HG02763 (cell line): ENCODE measurements at regions not wholly inside any gene's neighbourhood (a gene's known extent, or its start where the extent isn't known, plus 50 kb on each side); places are given as distances from the start of the nearest gene placed in this dataset.

Experiments used
- ATAC-seq: cut with Tn5 transposase; IDR thresholded peaks from one replicate; pipeline ENCODE4 v1.9.1; 2021; ENCODE audit warnings: mild to moderate bottlenecking, moderate library complexity; ENCODE audit not compliant: unreplicated experiment

DNA sequence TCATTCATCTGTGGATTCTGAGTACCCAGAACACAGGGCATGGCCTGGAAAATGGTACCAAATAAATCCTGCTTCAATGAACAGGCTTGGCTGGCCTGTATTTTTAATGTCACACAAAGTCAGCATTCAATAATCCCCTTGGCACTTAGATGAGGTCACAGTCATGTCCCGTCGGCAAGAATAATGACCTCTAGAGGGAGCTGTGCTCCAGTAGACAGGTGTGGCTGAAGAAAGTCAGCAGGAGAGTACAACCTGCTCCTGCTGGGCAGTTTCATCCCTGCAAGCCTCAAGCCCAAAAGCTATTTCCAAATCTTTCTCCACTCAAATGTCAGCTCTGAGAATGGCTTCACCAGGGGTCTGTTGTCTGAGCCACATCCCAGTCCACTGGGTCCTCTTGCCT is 404.0 kb upstream of the F9 start:
- ATAC-seq: peak; percentile 54

DNA sequence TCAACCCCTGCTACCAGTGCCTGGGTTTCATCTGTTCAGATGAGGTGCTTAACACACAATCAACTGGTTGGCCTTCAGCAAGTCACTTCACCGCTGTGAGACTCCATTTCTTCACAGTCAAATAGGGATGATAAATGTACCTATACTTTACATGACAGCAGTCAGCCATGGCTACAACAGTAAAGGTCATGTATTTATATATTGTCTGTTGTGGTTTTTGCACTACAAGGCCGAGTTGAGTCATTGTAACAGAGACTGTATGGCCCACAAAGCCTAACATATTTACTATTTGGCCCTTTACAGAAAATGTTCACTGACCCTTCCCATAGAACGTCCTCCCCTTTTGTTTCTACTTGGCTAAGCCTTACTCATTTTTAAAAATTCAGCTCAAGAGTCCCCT is 404.6 kb upstream of the F9 start:
- no peak for ATAC-seq

DNA sequence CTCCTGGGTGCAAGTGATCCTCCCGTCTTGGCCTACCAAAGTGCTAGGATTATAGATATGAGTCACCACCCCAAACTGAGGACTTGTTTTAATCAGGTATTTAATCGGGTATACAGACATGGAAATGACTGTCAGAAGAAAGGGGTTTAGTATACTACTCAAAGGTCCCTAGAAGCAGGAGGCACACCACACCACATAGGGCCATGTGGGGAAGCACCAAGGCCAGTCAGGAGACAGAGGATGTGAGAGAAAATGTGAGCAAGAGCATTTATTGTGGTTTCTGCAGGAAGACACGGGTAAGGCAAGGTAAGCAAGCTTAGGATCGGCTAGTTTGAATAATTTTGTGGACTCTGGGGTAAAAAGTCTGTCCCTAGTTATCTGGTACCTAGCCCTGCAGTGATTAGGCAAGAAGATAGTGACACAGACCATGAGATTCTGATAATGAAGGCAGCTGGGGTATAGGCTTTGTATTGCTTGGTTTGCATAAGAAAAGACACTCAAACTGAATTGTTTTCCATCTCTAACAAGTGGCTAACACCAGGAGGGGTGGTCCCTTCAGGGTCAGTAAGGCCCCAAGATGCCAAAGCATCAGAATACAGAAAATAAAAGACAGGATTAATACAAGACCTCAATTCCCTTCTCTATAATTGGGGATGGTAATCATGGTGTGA is 408.8 kb upstream of the F9 start:
- ATAC-seq: no peak

DNA sequence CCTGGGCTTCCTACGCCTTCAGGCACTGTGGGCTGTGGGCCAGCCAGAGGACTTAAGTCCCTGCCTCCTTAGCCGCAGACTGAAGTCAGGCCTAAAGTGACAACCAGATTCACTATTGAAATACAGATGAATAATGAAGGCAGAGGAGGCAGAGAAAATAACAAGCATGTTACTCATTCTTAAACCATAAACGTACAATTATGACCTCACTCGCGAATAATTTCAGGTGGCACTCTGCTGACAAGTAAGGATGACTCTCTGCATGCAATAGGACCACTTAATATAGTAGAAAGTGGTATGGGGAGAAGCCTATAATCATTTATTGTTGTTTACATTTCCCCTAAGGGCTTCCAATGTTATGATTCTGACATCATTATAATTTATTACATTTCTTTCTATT is 409.2 kb upstream of the FGF13 start:
- no peak for ATAC-seq

DNA sequence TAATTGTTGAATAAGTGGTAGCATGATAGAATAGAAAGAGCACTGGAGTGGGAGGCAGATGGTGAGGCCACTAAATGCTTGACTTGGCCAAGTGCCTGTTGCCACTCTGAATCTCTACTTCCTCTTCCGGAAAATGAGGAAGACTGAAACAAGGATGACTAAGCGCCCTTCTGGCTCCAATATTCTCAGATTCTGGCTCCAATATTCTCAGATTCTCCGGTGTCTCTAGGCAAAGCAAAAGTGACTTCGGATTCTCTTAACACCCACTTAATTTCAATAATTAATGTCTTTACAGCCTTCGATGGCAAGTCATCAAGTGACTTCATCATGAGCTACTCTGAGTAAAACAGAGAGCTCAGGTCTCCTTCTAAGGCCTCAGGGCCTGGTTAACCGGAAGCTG is 402.2 kb upstream of the FGF13 start:
- no peak for ATAC-seq

DNA sequence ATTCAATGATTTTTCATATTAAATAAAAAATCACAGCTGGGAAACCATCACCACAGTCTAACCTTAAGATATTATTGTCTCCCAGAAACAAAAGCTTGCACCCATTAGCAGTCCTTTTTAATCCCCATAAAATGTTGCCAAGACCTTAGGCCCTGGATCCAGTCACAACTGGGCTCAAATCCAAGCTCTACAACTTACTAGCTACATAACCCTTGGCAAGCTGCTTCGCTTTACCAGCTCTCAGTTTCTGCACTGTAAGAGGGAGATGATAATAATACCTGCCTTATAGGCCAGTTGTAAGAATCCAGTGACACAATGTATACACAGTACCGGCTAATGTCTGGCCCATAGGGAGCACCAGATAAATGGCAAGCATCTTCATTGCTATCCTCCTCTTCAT is 400.9 kb upstream of the FGF13 start:
- no peak for ATAC-seq

DNA sequence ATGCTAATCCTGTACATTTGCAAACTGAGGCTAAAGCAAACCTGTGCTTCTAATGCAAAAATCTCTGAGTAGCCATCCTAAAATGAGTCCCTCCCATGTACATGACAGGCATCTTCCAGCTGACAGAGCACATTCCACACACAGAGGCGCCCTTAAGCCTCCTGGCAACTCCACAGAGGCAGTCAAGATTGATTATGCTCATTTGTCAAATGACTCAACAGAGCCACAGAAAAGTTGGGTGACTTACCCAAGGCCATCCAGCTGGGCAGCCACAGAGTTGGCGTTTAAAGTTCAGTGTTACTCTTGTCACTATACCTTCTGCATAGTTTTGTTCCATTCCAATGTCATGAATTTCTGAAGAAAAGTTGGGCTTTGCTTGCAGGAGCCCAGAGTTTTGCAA is 394.6 kb upstream of the FGF13 start:
- ATAC-seq: no peak

DNA sequence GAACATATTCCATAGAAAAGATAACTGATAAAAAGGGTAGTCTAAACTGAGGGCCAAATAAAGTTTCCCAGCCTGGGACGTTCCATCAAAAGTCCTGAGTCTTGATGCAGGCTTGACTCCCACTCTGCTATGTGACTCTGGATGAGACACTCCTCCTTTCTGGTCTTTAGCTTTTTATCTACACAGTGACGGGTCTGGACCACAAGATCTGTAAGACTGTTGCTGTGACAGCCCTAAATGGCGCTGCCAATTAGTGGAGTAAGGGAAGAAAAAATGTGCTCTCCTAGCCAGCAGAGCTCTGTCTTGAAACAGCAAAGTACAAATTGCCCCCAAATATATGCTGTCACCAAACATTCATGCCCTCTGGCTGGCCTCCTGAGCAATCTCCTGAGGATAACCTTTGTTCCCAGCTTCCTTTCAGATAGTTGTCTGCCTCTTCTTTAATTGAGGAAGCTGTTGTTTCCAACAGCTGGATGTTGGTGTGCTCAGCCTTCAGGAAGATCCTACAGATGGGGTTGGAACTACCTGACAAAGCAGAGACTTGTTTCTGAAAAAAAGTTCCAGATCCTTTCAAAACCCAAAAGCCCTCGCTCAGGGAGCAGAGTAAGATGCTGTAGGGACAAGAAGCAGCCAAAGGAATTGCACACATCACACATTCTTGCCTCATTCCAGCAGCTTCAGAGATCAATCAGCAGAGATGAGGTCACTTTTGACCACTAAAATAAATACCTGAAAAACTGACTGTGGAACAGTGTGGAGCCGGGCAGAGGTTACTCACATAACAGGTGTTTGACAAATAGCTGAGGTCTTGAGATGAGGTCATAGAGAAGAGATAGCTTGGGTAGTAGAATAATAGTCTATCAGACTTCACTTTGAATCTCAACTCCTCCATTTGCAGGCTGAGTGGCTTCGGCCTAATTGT is 383.4 kb upstream of the FGF13 start:
- no peak for ATAC-seq

DNA sequence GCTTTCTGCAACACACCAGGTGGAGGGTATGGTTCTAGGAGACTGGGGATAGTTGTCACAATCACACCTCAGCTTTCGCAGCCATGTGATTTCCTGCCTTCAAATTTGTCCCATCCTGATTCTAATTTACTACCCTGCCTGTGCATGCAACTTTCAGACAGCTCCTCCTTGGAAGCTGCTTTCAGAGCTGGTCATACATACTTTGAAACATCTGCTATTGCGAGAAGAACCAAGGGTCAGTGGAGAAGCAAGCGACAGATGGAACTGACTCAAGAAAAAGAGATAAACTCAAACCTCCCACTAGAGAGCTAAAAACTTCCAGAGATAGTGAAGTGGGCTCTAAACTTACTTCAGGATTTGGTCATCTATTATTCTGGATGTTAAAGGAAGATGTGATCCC is 381.7 kb upstream of the FGF13 start:
- ATAC-seq: no peak

DNA sequence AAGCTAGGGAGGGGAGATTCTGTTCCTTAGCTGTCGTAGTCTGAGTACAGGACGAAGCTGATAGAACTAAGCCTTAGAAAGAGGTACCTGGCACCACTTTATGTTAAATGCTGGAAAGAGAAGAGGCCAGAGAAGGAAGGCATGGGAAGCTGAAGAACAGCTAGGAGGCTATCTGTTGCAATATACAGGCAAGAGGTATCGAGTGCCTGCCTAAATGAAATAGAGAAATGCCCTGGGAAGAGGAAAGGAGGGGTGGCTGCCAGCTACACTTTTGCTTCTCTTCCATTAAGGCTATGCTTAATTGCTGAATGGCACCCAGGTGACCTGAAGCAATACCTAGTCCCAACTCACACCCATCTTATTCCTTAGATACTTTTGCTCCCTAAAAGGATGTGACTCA is 380.4 kb upstream of the FGF13 start:
- ATAC-seq: no peak

DNA sequence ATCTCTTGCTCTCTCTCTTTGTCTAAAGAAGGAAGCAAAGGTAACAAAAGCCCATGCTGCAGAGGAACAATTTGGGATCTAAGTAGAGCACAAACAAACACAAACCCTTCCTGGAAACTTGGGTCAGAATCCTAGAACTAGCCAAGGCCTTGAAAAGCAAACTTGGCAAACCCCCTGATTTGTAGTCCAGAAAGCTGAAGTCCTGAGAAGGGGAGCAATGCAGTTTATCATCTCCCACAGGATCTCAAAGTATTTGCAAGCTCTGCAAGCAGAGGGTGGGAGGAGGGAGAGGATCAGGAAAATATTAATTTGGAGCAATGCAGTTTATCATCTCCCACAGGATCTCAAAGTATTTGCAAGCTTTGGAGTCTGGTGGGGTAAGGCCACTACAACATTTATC is 379.5 kb upstream of the FGF13 start:
- ATAC-seq: no peak

DNA sequence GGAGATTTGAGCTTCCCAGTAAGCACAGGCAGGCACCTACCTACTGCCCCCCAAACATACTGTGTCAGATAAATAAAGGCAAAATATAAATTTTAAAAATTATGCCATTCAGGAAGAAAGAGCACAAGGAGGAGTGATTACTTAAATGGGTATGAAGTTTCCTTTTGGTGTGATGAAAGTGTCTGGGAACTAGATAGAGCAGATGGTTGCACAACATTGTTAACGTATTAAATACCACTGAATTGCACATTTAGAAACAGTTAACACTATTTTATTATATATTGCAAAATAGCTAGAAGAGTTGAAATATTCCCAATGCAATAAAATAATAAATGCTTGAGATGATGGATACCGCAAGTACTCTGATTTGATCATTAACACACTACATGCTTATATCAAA is 374.7 kb upstream of the FGF13 start:
- no peak for ATAC-seq

DNA sequence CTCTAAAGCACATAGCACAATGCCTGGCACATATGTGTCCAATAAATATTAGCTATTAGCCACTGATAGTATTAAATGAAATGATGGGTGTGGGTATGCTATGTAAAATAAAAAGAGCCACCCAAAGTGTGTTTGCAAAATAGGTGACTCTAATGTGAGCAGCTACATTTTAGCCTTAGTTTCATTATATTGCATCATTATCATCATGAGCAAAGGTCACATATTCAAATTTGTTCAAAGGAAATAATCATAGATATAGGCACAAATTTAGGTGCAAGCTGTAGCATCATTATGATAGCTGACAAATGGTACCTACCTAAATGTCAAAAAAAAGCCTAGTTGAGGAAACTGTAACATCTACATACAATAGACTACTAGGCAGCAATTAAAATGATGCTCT is 373.9 kb upstream of the FGF13 start:
- no peak for ATAC-seq

DNA sequence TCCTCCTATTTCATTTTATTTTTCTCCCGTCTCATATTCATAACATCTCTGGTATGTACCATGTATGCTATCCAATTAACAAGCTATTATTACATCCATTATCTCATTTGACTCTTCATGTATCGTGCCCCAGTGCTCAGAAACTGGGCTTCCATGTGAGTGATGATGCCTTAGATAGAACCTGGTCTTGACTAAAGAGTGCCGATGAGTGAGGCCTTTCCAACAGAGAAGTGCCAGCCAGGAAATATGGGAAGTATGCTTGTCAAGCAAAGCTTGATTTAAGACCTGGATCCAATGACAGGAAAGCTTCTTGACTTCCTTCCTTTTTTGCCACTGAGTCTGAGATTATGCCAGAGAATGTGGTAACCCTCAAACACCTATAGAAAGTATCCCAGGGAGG is 371.7 kb upstream of the FGF13 start:
- no peak for ATAC-seq

DNA sequence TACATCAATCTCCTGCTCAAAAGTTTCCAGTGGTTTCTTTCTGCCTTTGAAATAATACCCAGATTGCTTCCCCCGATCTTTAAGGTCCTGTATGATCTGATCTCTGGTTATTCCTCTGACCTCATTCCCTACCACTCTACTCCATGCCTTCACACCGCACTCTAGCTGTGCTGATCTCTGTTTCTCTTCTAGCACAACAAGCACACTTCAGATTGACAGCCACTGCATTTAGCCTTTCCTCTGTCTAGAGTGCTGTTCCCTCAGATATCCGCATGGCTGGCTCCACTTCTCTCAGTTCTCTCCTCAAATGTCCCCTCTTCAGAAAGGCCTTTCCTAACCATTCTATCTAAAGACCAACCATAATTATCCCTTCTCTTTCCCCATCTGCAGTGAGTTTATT is 370.4 kb upstream of the FGF13 start:
- ATAC-seq: no peak

DNA sequence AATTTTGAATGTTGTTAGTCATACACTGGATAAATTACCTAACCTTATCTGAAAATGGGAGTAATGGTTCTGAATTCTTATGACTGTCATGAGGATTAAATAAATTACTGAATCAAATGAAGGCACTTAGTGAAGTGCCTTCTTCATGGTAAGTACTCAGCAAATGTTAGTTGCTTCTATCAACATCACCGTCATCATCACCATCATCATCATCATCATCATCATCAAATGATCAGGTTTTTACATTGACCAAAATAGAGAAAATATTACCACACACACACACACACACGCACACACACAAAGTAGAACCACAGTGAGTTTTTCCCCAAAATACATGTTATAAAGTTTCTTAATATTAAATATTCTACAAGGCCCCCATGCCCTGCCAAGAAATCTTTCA is 368.3 kb upstream of the FGF13 start:
- ATAC-seq: no peak

DNA sequence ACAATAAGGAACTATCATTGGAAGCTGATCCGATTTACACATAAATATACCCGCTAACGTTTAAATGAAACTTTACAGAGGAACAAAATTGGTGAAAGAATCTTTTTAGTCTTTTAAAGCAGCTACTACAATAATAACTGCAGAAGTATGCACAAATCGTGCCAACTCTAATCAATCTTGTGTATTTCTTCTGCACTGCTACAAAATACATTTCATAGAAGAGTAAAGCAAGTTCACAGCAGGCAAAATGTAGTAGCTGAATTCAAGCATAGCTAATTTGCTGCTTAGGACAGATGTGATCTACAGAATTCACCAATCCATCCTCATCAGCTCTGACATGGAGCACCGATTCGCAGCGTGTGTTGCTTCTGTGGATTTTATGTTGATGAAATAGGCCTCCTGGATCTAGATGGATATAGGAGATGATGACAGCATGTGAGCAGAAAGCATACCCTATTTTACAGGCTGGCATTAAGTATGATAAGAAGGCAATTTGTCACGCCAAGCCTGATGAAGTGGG is 367.3 kb upstream of the FGF13 start:
- ATAC-seq: no peak

DNA sequence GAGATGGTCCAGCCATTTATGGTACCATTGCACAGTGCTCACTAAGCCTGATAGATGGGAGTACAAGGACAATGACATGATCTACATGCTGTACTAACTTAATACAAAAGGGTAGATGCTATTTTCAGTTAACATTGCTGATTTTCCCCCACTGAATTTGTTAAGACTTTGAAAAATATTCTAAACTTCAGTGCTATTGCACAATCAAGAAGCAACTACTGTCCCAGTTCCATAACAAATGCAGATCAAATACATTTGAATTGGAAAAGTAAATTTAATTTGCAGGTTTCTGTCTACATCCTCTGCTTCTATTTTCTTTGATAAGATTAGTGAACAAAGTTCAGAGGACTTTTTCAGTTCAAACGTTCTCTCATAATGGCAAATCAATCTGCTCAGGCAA is 366.8 kb upstream of the FGF13 start:
- ATAC-seq: no peak

DNA sequence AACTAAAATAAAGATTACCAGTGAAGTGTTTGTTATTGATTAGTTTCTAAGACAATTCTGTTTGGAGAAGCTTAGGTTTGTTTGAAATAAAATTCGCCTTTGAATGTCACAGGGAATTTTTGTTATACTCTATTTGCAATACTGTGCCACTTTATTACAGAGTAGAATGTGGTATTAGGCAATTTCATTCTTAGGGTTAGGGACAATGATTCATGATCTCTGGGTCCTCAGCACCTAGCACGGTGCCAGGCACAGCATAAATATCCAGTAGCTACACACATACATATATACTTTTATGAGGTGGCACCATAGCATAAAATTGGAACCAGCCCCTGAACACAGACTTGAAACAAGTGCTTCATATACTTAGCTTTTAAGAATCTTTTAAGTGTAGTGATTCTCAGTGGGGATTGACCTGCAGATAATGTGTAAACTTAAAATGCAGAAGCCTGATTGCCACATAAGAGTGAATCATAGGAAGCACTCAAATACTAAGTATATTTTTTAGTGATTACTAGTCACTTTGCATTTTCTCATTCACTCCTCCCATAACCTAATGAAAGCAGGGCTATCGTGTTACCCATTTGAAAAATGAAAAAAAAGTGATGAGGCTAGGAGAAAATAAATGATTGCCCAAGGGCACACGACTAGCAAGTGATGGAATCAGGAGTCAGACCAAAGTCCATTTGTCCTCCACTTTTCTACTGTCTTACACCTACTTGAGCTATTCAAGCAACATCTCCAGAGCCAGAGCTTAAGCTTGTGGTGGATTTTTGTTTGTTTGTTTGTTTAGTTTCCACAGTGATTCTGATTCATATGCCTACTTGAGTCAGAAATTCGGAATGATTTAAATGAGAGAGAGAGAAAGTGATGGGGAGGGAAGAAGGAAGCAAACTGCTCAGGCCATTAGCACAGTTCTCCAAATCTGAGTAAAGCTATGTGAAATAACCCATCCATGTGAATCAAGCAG is 366.0 kb upstream of the FGF13 start:
- no peak for ATAC-seq

DNA sequence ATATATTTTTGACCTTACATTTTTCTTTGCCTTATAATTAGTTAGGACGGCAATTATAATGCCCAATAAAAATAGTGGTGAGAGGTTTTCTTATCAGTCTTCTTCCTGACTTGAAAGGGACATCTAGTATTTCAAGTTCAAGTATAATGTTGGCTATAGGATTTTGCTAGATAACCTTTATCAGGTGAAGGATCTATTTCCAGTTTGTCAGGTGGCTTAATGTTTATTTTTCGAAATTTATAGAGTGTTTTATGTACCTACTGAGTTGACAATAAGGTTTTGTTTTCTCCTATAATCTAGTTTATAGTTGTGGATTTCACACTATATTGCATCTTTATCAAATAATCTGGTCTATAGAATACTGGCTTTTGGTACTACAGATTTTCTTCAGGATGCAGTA is 351.8 kb upstream of the FGF13 start:
- no peak for ATAC-seq

DNA sequence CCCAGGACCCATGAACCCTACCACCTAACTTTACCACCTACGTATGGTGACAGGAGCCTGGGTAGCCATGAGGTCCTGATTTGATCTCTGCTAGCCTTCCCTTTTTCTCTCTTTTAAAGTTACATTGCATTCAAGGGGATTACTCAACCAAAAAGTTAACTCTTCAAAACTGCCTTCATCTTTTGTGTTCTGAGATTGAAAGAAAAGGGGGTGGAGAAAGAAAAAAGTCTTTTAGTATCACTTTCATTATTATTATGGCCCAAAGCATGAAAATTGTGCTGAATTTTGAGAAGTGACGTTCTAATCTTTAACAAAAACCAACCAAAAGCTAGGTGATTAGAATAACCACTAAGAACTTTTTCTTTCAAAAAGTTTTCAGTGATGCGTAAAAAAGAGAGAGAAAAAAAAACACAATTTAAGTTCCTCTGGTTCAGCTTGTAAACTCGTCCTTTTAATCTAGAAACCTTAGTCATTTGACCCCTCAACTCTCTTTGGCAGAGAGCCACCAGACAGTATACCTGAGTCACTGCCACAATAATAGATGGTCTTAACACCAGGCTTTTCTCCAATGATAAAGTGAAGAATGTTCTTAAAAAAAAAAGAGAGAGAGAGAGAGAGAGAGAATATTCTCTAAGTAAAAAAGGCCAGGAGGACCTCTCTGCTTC is 347.4 kb upstream of the FGF13 start:
- no peak for ATAC-seq
